WTC11 (cell line): ENCODE measurements at regions not wholly inside any gene's neighbourhood (a gene's known extent, or its start where the extent isn't known, plus 50 kb on each side); places are given as distances from the start of the nearest gene placed in this dataset.
"Not testable (repeated sequence)": the region's sequence is repeated elsewhere in the genome, so short reads cannot be mapped to it uniquely, and the experiment has no call there.

Experiments
- AFF4 ChIP-seq: sonication (generic); formaldehyde crosslinking; IDR thresholded peaks from 2 replicates; pipeline ENCODE4 v1.8.1; 2023; ENCODE audit warnings: mild to moderate bottlenecking, missing genetic modification reagents, borderline replicate concordance
- ATF3 ChIP-seq: sonication (generic); formaldehyde crosslinking; conservative IDR thresholded peaks from 2 replicates; pipeline ENCODE4 v1.8.1; 2022; ENCODE audit warnings: mild to moderate bottlenecking, missing genetic modification reagents
- CREM ChIP-seq: sonication (generic); formaldehyde crosslinking; IDR thresholded peaks from 2 replicates; pipeline ENCODE4 v1.8.1; 2022; ENCODE audit warnings: mild to moderate bottlenecking, missing genetic modification reagents, moderate library complexity
- CTCF ChIP-seq: fragments of 200-600 bp; IDR thresholded peaks from 2 replicates; pipeline ENCODE4 v1.8.0; 2022; ENCODE audit warnings: antibody characterized with exemption
- ESRRA ChIP-seq: sonication (generic); formaldehyde crosslinking; IDR thresholded peaks from 2 replicates; pipeline ENCODE4 v1.8.1; 2022; ENCODE audit warnings: mild to moderate bottlenecking, missing genetic modification reagents, borderline replicate concordance
- JUN ChIP-seq: sonication (generic); formaldehyde crosslinking; IDR thresholded peaks from 2 replicates; pipeline ENCODE4 v1.8.0; 2023; ENCODE audit warnings: mild to moderate bottlenecking, missing genetic modification reagents
- MAX ChIP-seq: sonication (generic); formaldehyde crosslinking; IDR thresholded peaks from 2 replicates; pipeline ENCODE4 v1.8.0; 2022; ENCODE audit warnings: mild to moderate bottlenecking, missing genetic modification reagents
- MYBL2 ChIP-seq: sonication (generic); formaldehyde crosslinking; IDR thresholded peaks from 2 replicates; pipeline ENCODE4 v1.8.1; 2023; ENCODE audit warnings: mild to moderate bottlenecking, moderate library complexity, missing genetic modification reagents
- ZNF532 ChIP-seq: fragments of 250-450 bp; sonication (Bioruptor Pico); IDR thresholded peaks from 2 replicates; pipeline ENCODE4 v1.9.0; 2021; ENCODE audit warnings: mild to moderate bottlenecking, borderline replicate concordance

GRCh38 chr15:77890911-77891801 lies 186.4 kb downstream of the TBC1D2B start:
- TF ChIP-seq MYBL2 (CRISPR knock-in tag); ATF3 (CRISPR knock-in tag); ESRRA (CRISPR knock-in tag); JUN (CRISPR knock-in tag); CTCF; CREM (CRISPR knock-in tag); AFF4; MAX (CRISPR knock-in tag); ZNF532 (CRISPR knock-in tag): not testable (repeated sequence)
